NCI-H748 treated with DMSO at 0.1 percent for 48 hours (cell line): ENCODE measurements at regions not wholly inside any gene's neighbourhood (a gene's known extent, or its start where the extent isn't known, plus 50 kb on each side); places are given as distances from the start of the nearest gene placed in this dataset.

Experiments used
- DNase-seq: peaks from one replicate; lab custom pipeline; 2025; lab: John Stamatoyannopoulos, UW

GRCh38 chr12:34396006-34396860, 373.9 kb downstream of the ALG10 start:
- DNase-seq: no peak

- DNase-seq: no peak
These were observed 374.7 kb downstream of the ALG10 start for GRCh38 chr12:34396861-34397590.

- DNase-seq: no peak
These were observed 375.5 kb downstream of the ALG10 start for GRCh38 chr12:34397591-34398365.

GRCh38 chr12:34398366-34398705, 376.0 kb downstream of the ALG10 start:
- DNase-seq: no peak

- DNase-seq: no peak
These were observed 376.7 kb downstream of the ALG10 start for GRCh38 chr12:34398706-34399630.

GRCh38 chr12:34399631-34400410, 377.5 kb downstream of the ALG10 start:
- no peak for DNase-seq

GRCh38 chr12:34400411-34400881, 378.1 kb downstream of the ALG10 start:
- no peak for DNase-seq

GRCh38 chr12:34400986-34401658, 378.8 kb downstream of the ALG10 start:
- DNase-seq: no peak

GRCh38 chr12:34401659-34402227, 379.4 kb downstream of the ALG10 start:
- DNase-seq: no peak

- no peak for DNase-seq
These were observed 380.1 kb downstream of the ALG10 start for GRCh38 chr12:34402228-34402898.

DNA sequence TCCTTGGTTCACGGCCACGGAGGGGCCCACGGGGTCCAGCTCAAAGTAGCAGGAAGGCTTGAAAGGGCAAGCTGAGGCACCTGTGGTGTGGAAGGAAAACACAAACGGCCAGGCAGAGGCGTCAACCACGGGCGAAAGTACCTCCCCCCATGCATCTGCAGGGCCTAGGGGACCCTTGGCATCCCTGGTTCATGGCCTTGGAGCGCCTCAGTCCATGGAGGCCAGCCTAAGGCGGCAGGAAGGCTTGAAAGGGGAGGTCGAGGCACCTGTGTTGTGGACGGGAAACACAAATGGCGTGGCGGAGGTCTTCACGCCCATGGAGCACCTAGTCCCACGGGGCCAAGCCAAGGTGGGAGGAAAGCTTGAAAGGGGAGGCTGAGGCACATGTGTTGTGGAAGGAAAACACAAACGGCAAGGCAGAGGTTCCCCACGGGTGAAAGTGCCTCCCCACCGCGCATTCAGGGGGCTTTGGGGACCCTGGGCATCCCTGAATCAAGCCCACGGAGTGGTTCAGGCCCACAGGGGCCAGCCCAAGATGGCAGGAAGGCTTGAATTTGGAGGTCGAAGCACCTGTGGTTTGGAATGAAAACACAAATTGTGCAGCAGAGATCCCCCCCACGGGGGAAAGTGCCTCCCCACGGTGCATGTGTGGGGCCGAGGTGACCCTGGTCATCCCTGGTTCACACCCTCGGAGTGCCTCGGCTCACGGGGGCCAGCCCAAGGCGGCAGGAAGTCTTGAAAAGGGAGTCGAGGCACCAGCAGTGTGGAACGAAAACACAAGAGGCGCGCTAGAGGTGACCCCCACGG, 380.8 kb downstream of the ALG10 start:
- DNase-seq: no peak

GRCh38 chr12:34403706-34404376, 381.5 kb downstream of the ALG10 start:
- DNase-seq: no peak

- DNase-seq: no peak
These were observed 382.3 kb downstream of the ALG10 start for GRCh38 chr12:34404377-34405285.

DNA sequence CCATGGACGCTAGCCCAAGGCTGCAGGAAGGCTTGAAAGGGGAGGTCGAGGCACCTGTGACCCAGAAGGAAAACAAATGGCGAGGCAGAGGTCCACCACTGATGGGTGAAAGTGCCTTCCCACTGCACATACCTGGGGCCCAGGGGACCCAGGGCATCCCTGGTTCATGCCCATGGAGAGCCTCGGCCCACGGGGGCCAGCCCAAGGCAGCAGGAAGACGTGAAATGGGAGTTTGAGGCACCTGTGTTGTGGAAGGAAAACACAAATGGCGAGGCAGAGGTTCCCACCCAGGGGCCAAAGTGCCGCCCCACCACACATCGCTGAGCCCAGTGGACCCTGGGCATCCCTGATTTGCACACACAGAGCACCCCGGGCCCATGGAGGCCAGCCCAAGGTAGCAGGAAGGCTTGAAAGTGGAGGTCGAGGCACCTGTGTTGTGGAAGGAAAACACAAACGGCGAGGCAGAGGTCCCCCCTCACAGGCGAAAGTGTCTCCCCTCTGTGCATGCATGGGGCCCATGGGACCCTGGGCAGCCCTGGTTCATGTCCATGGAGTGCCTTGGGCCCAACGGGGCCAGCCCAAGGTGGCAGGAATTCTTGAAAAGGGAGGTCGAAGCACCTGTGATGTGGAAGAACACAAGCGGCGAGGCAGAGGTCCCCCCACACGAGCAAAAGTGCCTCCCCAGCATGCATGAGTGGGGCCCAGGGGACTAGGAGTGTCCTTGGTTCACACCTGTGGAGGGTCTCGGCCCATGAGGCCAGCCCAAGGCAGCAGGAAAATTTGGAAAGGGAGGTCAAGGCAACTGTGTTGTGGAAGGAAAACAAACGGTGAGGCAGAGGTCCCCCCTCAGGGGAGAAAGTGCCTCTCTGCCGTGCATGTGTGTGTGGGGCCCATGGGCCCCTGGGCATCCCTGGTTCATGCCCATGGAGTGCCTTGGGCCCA, 383.3 kb downstream of the ALG10 start:
- no peak for DNase-seq

DNA sequence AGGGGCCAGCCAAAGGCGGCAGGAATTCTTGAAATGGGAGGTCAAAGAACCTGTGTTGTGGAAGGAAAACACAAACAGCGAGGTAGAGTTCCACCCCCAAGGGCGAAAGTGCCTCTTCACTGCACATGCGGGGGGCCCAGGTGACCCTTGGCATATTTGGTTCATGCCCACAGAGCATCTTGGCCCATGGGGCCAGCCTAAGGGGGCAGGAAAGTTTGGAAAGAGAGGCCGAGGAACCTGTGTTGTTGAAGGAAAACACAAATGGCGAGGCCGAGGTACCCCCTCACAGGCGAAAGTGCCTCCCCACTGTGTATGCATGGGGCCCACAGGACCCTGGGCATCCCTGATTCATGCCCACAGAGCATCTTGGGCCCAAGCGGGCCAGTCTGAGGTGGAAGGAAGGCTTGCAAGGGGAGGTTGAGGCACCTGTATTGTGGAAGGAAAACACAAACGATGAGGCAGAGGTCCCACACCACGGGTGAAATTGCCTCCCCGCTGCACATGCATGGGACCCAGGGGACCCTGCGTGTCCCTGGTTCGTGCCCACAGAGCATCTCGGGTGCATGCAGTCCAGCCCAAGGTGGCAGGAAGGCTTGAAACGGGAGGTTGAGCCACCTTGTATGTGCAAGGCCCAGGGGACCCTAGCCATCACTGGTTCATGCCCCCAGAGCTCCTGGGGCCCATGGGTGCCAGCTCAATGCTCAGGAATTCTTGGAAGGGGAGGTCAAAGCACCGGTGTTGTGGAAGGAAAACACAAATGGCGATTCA, 384.1 kb downstream of the ALG10 start:
- DNase-seq: no peak
